NCI-H526 (cell line): ENCODE measurements at regions not wholly inside any gene's neighbourhood (a gene's known extent, or its start where the extent isn't known, plus 50 kb on each side); places are given as distances from the start of the nearest gene placed in this dataset.

Source experiments
- DNase-seq, 2 experiments: peaks; one replicate each; lab custom pipeline; 2025; lab: John Stamatoyannopoulos, UW

- no peak for DNase-seq
Measured at GRCh38 chr12:111222027-111222414, 146.9 kb downstream of the PHETA1 start.

DNA sequence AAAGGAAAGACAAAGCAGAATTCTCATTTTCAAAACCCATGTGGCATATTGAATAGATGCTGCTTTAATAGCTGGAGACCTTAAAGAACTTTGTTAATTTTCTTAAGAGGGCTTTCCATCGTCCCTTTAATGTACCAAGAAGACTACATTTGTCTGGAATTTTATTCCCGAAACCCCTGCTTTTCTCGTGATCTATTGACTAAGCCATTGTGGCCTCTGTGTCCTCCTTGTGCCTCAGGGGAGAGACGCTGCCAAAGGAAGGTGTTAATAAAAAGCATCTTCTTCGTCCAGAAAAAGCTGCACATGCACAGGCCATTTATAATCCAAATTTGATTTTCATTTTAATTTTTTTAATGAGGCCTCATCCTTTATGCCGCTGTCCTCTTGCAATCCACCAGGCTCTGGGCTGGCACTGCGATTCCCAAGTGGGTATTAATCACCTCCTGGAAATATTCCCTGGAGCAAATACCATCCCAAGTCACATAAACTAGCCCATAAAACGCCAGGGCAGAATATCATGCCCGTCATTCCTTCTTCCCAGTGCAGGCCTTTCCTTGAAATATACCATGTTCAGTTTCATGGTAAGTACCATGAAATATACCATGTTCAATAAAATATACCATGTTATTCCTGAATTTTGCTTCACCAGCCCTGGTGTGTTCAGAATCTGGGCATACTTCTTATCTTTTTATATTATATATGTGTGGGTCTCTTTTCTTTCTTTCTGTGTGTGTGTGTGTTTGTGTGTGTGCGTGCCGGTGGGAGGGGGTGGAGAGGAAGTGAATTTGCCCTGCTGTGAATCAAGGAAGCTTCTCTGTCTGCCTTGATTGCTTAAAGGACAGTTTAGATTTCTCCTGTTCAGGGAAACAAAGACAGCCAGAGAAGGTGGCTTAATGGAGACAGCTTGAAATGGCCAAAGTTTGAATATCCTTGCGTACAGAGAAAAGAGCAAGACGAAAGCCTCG lies 147.6 kb downstream of the PHETA1 start:
- DNase-seq: no peak

- no peak for DNase-seq
Measured at GRCh38 chr12:111220363-111220762, 148.5 kb downstream of the PHETA1 start.

GRCh38 chr12:111219440-111219839 lies 149.5 kb downstream of the PHETA1 start:
- DNase-seq: peak in 1 of 2 experiments; percentile 52

- DNase-seq: no peak
Measured at GRCh38 chr12:111218499-111218898, 150.4 kb downstream of the PHETA1 start.

GRCh38 chr12:111216387-111217159 lies 152.3 kb downstream of the PHETA1 start:
- DNase-seq: peak in 1 of 2 experiments; percentile 46

GRCh38 chr12:111215881-111216280 lies 153.0 kb downstream of the PHETA1 start:
- DNase-seq: no peak

DNA sequence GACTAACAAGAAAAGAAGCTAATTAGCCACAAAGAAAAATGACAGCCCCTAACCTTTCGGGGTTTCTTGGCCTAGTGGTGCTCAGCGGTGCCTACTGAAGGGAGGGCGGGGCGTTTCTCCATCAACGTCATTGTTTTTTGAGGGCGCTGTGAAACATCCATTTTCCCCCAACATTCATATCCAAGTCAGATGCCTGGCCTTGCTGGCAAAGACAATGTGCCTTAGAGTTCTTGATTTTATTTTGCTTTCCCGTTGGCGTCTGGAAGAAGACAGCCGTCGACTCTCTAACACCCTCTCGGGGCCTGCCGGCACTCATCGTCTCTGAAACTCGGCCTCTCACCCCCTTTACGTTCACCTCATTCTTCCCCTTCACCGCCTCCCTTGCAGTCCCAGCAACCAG lies 154.5 kb downstream of the PHETA1 start:
- DNase-seq: no peak

DNA sequence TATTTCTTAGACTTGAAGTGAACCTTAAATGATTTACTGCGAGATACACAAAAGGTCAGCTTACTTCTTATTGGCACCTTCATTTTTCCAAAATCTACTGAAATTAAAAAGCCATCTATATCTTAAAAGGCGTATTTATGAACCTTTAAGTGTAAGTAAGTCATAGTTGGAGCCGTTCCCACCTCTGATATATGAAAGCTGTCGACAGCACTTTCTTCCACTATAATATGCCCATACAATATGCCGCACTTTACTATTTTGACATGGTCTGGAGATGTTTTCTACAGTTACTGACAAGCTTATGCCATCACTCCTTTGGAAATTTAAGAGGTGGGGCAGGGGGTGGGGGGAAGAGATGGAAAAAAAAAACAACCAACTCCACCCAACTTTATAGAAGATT lies 155.3 kb downstream of the PHETA1 start:
- no peak for DNase-seq

DNA sequence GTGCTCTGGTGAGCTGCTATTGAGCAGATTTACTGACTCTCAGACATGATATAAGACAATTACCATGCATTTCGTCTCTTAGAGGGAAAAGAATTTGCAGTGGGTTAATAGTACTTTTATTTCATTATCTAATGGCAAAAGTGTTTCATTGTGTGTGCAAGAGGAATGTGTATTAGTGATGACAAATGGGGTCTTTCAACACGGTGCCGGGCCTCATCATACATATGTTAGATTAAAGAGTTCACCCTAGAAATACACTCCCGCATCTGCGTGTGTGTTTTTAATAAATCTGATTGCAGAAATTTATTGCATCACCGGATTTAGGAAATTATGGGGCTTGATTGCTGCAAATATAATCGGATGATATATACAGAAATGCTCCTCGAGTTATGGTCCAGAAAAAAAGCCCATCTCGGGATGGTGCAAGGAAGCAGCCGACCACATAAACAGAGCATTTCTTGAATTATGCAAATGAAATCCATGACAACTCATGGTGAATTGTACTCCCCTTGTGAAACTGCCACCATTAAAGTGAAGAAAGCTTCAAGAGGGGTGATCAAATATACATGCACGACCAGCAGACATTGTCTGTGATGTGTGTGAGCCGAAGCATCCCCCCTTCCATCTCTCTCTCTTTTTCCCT lies 156.0 kb downstream of the PHETA1 start:
- no peak for DNase-seq

DNA sequence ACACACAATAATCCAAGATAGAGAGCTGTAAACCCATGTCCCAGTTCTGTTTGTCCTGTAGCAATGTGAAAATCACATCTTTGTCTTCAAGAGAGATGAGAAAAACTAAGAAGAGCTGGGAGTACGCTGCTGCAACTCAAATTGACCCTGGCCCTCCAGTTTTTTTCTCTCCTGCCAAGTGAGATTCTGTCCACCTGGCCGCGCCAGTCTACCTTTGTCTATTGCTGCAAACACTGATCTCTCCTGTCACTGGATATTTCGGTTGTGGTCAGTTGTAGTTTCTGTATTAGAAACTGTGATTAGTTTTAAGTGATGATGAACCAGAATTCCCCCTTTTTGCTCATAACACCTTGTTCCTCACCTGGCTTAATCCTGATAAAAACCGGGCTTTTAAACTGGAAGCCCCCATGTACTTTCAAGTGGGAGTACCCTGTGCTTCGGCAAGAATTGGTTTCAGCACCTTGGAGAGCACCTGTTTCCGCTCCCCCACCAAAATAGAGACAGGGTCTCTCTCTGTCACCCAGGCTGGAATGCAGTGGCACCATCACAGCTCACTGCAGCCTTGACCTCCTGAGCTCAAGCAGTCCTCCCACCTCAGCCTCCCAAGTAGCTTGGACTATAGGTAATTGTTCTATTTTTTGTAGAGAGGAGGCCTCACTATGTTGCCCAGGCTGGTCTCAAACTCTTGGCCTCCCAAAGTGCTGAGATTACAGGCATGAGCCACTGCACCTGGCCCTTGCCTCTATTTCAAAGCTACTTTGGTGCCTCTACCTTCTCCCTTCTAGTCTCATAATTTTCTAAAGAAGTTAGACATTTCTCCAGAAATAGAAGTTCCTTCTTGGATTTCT lies 156.8 kb downstream of the PHETA1 start:
- DNase-seq: no peak

DNA sequence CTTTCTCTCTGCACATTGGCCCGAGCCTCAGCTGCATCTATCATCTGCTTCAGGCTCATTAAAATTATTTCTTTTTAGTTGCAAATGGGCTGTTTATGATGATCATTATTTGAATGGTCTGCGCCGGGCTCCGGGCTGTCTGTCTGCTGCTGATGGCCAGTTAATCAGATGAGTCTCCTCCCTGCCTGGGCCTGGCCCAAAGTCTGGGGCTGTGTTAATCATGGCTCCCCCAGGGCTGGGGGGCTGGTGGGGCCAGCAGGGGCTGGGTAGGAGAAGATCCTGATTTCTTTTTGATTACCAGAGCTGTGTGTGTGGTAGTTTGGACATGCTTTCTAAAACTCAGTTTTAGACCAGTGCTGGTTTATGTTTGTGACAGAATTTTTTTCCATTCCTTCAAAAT lies 159.1 kb downstream of the PHETA1 start:
- DNase-seq: peak in 1 of 2 experiments; percentile 65

GRCh38 chr12:111207761-111208160 lies 161.1 kb downstream of the PHETA1 start:
- no peak for DNase-seq

- no peak for DNase-seq
Measured at GRCh38 chr12:111204788-111205241, 164.1 kb downstream of the PHETA1 start.

- DNase-seq: no peak
Measured at GRCh38 chr12:111203969-111204368, 164.9 kb downstream of the PHETA1 start.

DNA sequence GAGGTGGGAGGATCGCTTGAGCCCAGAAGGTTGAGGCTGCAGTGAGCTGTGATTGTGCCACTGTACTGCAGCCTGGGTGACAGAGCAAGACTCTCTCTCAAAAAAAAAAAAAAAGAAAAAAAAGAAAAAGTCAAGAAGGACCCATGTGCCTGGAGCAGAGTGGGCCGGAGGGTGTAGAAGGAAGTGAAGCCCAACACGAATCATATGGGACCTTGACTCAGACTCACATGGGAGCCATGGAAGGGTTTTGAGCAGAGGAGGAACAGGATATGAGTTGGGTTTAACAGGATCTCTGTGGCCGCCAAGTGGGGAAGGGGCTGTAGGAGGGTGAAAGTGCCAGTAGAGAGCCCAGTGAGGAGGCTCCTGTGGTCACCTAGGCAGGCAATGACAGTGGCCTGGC lies 165.4 kb downstream of the PHETA1 start:
- no peak for DNase-seq

- DNase-seq: peak; percentile 50 to 56
Measured at GRCh38 chr12:111202237-111202915, 166.5 kb downstream of the PHETA1 start.

GRCh38 chr12:111201495-111202236 lies 167.2 kb downstream of the PHETA1 start:
- DNase-seq: no peak

DNA sequence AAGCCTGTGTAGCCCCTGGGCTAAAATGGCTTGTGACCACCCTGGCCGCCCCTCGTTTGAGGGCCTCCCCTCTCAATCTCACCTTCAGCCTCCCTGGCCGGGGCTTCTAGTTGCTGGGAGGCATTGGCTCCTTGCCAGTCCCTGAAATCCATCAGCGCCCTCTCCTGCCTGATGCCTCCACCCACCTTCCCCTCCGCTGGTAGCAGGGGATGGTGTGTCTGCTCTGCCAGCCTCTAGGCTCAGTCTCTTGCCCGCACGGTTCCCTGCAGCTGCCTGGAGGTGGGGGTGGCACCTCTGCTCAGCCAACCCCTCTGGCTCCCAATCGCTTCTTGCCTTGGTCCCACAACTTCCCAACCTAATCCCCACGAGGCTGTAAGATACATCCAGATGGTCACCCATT lies 167.9 kb downstream of the PHETA1 start:
- DNase-seq: peak; percentile 42 to 79

- DNase-seq: no peak
Measured at GRCh38 chr12:111197376-111197944, 171.4 kb downstream of the PHETA1 start.
